Sigmoid colon (tissue), 4 donors: ENCODE measurements at regions not wholly inside any gene's neighbourhood (a gene's known extent, or its start where the extent isn't known, plus 50 kb on each side); places are given as distances from the start of the nearest gene placed in this dataset.

Source experiments
- CTCF ChIP-seq, 4 experiments: fragments of 450-650 bp in 3 of 4; fragments of 200-600 bp in 1 of 4; IDR thresholded peaks; one replicate each; pipeline ENCODE4 v1.5.1; 2016 to 2019; ENCODE audit warnings: antibody characterized with exemption in 4 of 4, mild to moderate bottlenecking in 3 of 4, moderate library complexity in 2 of 4
- EP300 ChIP-seq, 4 donors: sonication (generic); formaldehyde crosslinking; IDR thresholded peaks; one replicate each; pipeline ENCODE4 v1.6.1; 2017; ENCODE audit warnings: antibody characterized with exemption in 4 of 4
- POLR2A ChIP-seq, 2 donors: fragments of 450-650 bp; IDR thresholded peaks; one replicate each; pipeline ENCODE4 v1.6.1; 2016; ENCODE audit warnings: antibody characterized with exemption in 2 of 2, mild to moderate bottlenecking in 2 of 2, moderate library complexity in 2 of 2
- POLR2AphosphoS5 ChIP-seq, 4 donors: sonication (generic); formaldehyde crosslinking; IDR thresholded peaks; one replicate each; pipeline ENCODE4 v1.6.1; 2017; ENCODE audit warnings: antibody characterized with exemption in 4 of 4

- TF ChIP-seq CTCF (IDR thresholded peaks at IDR 0.05) (no peak), POLR2A (IDR thresholded peaks at IDR 0.05) (no peak), EP300 (IDR thresholded peaks at IDR 0.05) (no peak), POLR2AphosphoS5 (IDR thresholded peaks at IDR 0.05) (no peak)
Observed at GRCh38 chr4:20384456-20384855, 132.8 kb downstream of the SLIT2 start.
